IMR-90 (cell line): ENCODE measurements at regions not wholly inside any gene's neighbourhood (a gene's known extent, or its start where the extent isn't known, plus 50 kb on each side); places are given as distances from the start of the nearest gene placed in this dataset.

Experiments
- ATAC-seq: fragments of 200-7000 bp; cut with Tn5 transposase; 2 replicates; pipeline ENCODE4 v1.9.1; 2020; ENCODE audit warnings: low read depth, mild to moderate bottlenecking, moderate library complexity
- BruUV-seq: library from RNA; stranded (reverse); fragments of 400-500 nt; replicated peaks from 2 replicates; lab custom pipeline; 2021; lab: Mats Ljungman, UMichigan
- CTCF ChIA-PET: fragments of 300-600 bp; formaldehyde crosslinking; extraction: SDS; loops from one replicate; lab custom pipeline; 2021; ENCODE audit warnings: antibody characterized with exemption; lab: Yijun Ruan, JAX
- POLR2A ChIA-PET: fragments of 300-600 bp; sonication (Branson Sonifier 250); formaldehyde crosslinking; loops from one replicate; lab custom pipeline; 2022; ENCODE audit warnings: antibody characterized with exemption; ENCODE audit not compliant: unreplicated experiment; lab: Charles Lee
- DNase-seq: peaks from one replicate; pipeline ENCODE4 v3.0.0; 2013
- H2AFZ ChIP-seq: replicated peaks from 2 replicates; pipeline ENCODE3; 2013; ENCODE audit warnings: low read length, mild to moderate bottlenecking; ENCODE audit not compliant: poor library complexity
- H2AK5ac ChIP-seq: 2 replicates; pipeline ENCODE4 v1.6.1; 2013; ENCODE audit warnings: low read depth, low read length, inconsistent platforms
- H2AK9ac ChIP-seq: replicated peaks from 2 replicates; pipeline ENCODE3; 2013; ENCODE audit warnings: mild to moderate bottlenecking, low read depth, low read length, moderate library complexity; ENCODE audit not compliant: poor library complexity
- H2BK120ac ChIP-seq: 2 replicates; pipeline ENCODE4 v1.6.1; 2013; ENCODE audit warnings: low read depth, low read length, inconsistent platforms
- H2BK15ac ChIP-seq: 3 replicates; pipeline ENCODE4 v1.6.1; 2013; ENCODE audit warnings: low read depth, low read length, inconsistent platforms
- H2BK20ac ChIP-seq: 2 replicates; pipeline ENCODE4 v1.6.1; 2013; ENCODE audit warnings: low read depth, mild to moderate bottlenecking, inconsistent platforms, low read length, moderate library complexity
- H2BK5ac ChIP-seq: 2 replicates; pipeline ENCODE4 v1.6.1; 2013; ENCODE audit warnings: mild to moderate bottlenecking, low read depth, low read length, inconsistent platforms; ENCODE audit not compliant: poor library complexity, severe bottlenecking
- H3K14ac ChIP-seq: replicated peaks from 2 replicates; pipeline ENCODE4 v1.6.1; 2013; ENCODE audit warnings: low read depth, low read length, inconsistent platforms
- H3K18ac ChIP-seq: 2 replicates; pipeline ENCODE4 v1.6.1; 2013; ENCODE audit warnings: low read depth, low read length, control low read depth
- H3K23ac ChIP-seq: 2 replicates; pipeline ENCODE4 v1.6.1; 2013; ENCODE audit warnings: low read depth, low read length, inconsistent platforms
- H3K27ac ChIP-seq: 2 replicates; pipeline ENCODE4 v1.5.1; 2013; ENCODE audit warnings: mild to moderate bottlenecking, control low read depth, low read length; ENCODE audit not compliant: insufficient read depth
- H3K27me3 ChIP-seq: 2 replicates; pipeline ENCODE4 v1.6.1; 2013; ENCODE audit warnings: low read length; ENCODE audit not compliant: control insufficient read depth, insufficient read depth
- H3K36me3 ChIP-seq: 2 replicates; pipeline ENCODE4 v1.6.1; 2013; ENCODE audit warnings: low read length, mixed read lengths; ENCODE audit not compliant: control insufficient read depth, insufficient read depth
- H3K4ac ChIP-seq: 2 replicates; pipeline ENCODE4 v1.6.1; 2013; ENCODE audit warnings: low read depth, low read length, inconsistent platforms
- H3K4me1 ChIP-seq: 2 replicates; pipeline ENCODE4 v1.6.1; 2013; ENCODE audit warnings: low read length, mixed read lengths; ENCODE audit not compliant: control insufficient read depth, insufficient read depth
- H3K4me2 ChIP-seq: 2 replicates; pipeline ENCODE4 v1.6.1; 2013; ENCODE audit warnings: low read depth, mild to moderate bottlenecking, control low read depth, low read length, moderate library complexity
- H3K4me3 ChIP-seq: 2 replicates; pipeline ENCODE4 v1.5.1; 2013; ENCODE audit warnings: low read depth, mild to moderate bottlenecking, control low read depth, low read length, moderate library complexity; ENCODE audit not compliant: insufficient read depth
- H3K56ac ChIP-seq: 2 replicates; pipeline ENCODE4 v1.6.1; 2013; ENCODE audit warnings: low read length, inconsistent platforms; ENCODE audit not compliant: insufficient read depth; ENCODE audit errors: extremely low read depth
- H3K79me1 ChIP-seq, 2 experiments: 2 replicates each; pipeline ENCODE4 v1.6.1; 2013; ENCODE audit warnings: low read length in 2 of 2, inconsistent platforms in 1 of 2, low read depth in 1 of 2
- H3K9ac ChIP-seq: 2 replicates; pipeline ENCODE4 v1.6.1; 2013; ENCODE audit warnings: low read depth, low read length, control low read depth
- H3K9me1 ChIP-seq: 2 replicates; pipeline ENCODE4 v1.6.1; 2013; ENCODE audit warnings: low read length, inconsistent platforms; ENCODE audit not compliant: insufficient read depth
- H3K9me3 ChIP-seq: 2 replicates; pipeline ENCODE4 v1.6.1; 2013; ENCODE audit warnings: low read length; ENCODE audit not compliant: control insufficient read depth, insufficient read depth
- H4K20me1 ChIP-seq: 2 replicates; pipeline ENCODE4 v1.6.1; 2013; ENCODE audit warnings: low read length, inconsistent platforms; ENCODE audit not compliant: insufficient read depth
- H4K5ac ChIP-seq: 2 replicates; pipeline ENCODE4 v1.6.1; 2013; ENCODE audit warnings: mild to moderate bottlenecking, low read depth, low read length, control low read depth
- H4K8ac ChIP-seq, 2 experiments: 2 replicates each; pipeline ENCODE4 v1.6.1; 2013; ENCODE audit warnings: low read depth in 2 of 2, low read length in 2 of 2, control low read depth in 1 of 2, inconsistent platforms in 1 of 2
- H4K91ac ChIP-seq: 2 replicates; pipeline ENCODE4 v1.6.1; 2013; ENCODE audit warnings: low read depth, low read length, inconsistent platforms; ENCODE audit not compliant: insufficient read depth
- NFE2L2 ChIP-seq: fragments of 150-350 bp; IDR thresholded peaks from 2 replicates; pipeline ENCODE4 v1.6.1; 2016; ENCODE audit warnings: low read depth, mild to moderate bottlenecking, low read length
- RAD21 ChIP-seq: IDR thresholded peaks from 2 replicates; pipeline ENCODE4 v1.6.1; 2012; ENCODE audit warnings: low read length, improper control_type of control experiment
- USF2 ChIP-seq: fragments of 150-350 bp; IDR thresholded peaks from 2 replicates; pipeline ENCODE4 v1.6.1; 2017; ENCODE audit warnings: mild to moderate bottlenecking, antibody characterized with exemption, low read length, low read depth
- WGBS, 2 experiments: methylation state at CpG; one replicate each; pipeline versions ENCODE4 v1.1.5 to v1.1.7; 2013; ENCODE audit warnings: missing lambda C conversion rate in 2 of 2; ENCODE audit not compliant: insufficient read length in 1 of 2; ENCODE audit errors: extremely low coverage in 2 of 2; 5-methylcytosine and 5-hydroxymethylcytosine counted together
- dilution Hi-C: fragments of 300-500 bp; cut with HindIII; formaldehyde crosslinking; loops from one replicate; pipeline ENCODE4 v1.14.3; 2018; ENCODE audit warnings: low sequenced_read_pairs; ENCODE audit not compliant: unreplicated experiment
- in situ Hi-C: fragments of 300-500 bp; cut with MboI; formaldehyde crosslinking; loops from 3 replicates; pipeline ENCODE4 v1.14.3; 2019; ENCODE audit warnings: low sequenced_read_pairs, inconsistent platforms, mixed read lengths
- intact Hi-C: fragments of 100-400 bp; cut with micrococcal nuclease; formaldehyde crosslinking; loops from 2 replicates; pipeline ENCODE4 v1.10.0; 2022

GRCh38 chr5:117833691-117834090, 1154.7 kb downstream of the DTWD2 start:
- POLR2A ChIA-PET = no interaction called here
- Histone ChIP-seq H3K4me1 (no peaks in the 10 kb centered on the region), H3K56ac (no peak overlapping the region), H2AK5ac (no peak overlapping the region), H4K5ac (no peak overlapping the region), H3K36me3 (no peaks in the 10 kb centered on the region), H3K27me3 (no peaks in the 10 kb centered on the region), H4K20me1 (no peaks in the 10 kb centered on the region), H3K79me1 (no peaks in the 10 kb centered on the region), H3K9ac (no peak overlapping the region), H3K9me3 (no peaks in the 10 kb centered on the region), H2BK120ac (no peak overlapping the region), H3K27ac (no peak overlapping the region), H3K4me3 (no peak overlapping the region), H3K4ac (no peak overlapping the region), H3K18ac (no peak overlapping the region), H4K91ac (no peak overlapping the region), H3K4me2 (no peak overlapping the region), H3K14ac (no peak overlapping the region), H3K23ac (no peak overlapping the region), H2BK5ac (no peak overlapping the region), H2BK15ac (no peak overlapping the region), H2AFZ (no peak overlapping the region), H3K9me1 (no peaks in the 10 kb centered on the region), H2BK20ac (no peak overlapping the region), H4K8ac (no peak overlapping the region), H2AK9ac (no peak overlapping the region)
- no TSS peak for BruUV-seq
- in situ Hi-C loops (no loop called here), intact Hi-C loops (no loop called here), dilution Hi-C loops (no loop called here)
- no peak for TF ChIP-seq RAD21
- no peak for TF ChIP-seq NFE2L2
- TF ChIP-seq USF2 = no peak
- CTCF ChIA-PET = no interaction called here
- DNase-seq (no peak), ATAC-seq (no peak)
- WGBS, 2 experiments = 83% methylated on average over 1 of the region's 4 CpGs; no CpG with 5 or more reads in 1 of the 2 experiments
